Activated T-cell treated with anti-CD3 and anti-CD28 coated beads, Interleukin-2, amount 50 U/mL, for 72 hours (primary cell): ENCODE measurements at regions not wholly inside any gene's neighbourhood (a gene's known extent, or its start where the extent isn't known, plus 50 kb on each side); places are given as distances from the start of the nearest gene placed in this dataset.

Experiments used
- ATAC-seq, 2 donors: fragments of 150-1000 bp; cut with Tn5 transposase; replicated peaks in 1 of 2; 2 replicates each; pipeline ENCODE4 v1.10.0; 2021; ENCODE audit warnings: moderate library complexity in 2 of 2, mild to moderate bottlenecking in 1 of 2
- DNase-seq, 2 donors: peaks; one replicate each; pipeline ENCODE4 v3.0.0; 2021 to 2022; ENCODE audit warnings: mixed read lengths in 1 of 2
- H3K27ac Mint-ChIP-seq: one replicate; pipeline ENCODE4 v1.8.0; 2022; ENCODE audit warnings: mild to moderate bottlenecking, moderate library complexity, mixed read lengths
- H3K27me3 Mint-ChIP-seq: one replicate; pipeline ENCODE4 v1.8.0; 2022; ENCODE audit warnings: low read depth, mixed read lengths
- H3K36me3 Mint-ChIP-seq, 2 donors: one replicate each; pipeline ENCODE4 v1.8.0; 2022; ENCODE audit warnings: mixed read lengths in 2 of 2, mild to moderate bottlenecking in 1 of 2; ENCODE audit not compliant: insufficient read depth in 2 of 2
- H3K4me1 Mint-ChIP-seq: one replicate; pipeline ENCODE4 v1.8.0; 2022; ENCODE audit warnings: low read depth, mixed read lengths
- H3K4me3 Mint-ChIP-seq, 2 donors: one replicate each; pipeline ENCODE4 v1.8.0; 2022; ENCODE audit warnings: mild to moderate bottlenecking in 2 of 2, mixed read lengths in 2 of 2, moderate library complexity in 2 of 2
- H3K9me3 Mint-ChIP-seq, 2 donors: one replicate each; pipeline ENCODE4 v1.8.0; 2022; ENCODE audit warnings: mixed read lengths in 2 of 2

- Mint-ChIP-seq H3K4me3 (no peak overlapping the region), H3K27ac (no peak overlapping the region), H3K4me1 (no peaks in the 10 kb centered on the region), H3K9me3 (peaks cover 2 to 7% of the 10 kb centered on the region in 2 donors), H3K36me3 (no peaks in the 10 kb centered on the region), H3K27me3 (peaks cover 14% of the 10 kb centered on the region)
- ATAC-seq (no peak), DNase-seq (no peak)
Measured at GRCh38 chr1:37156646-37157045, 122.3 kb upstream of the GRIK3 start.

- Mint-ChIP-seq H3K4me1 (no peaks in the 10 kb centered on the region), H3K4me3 (no peak overlapping the region), H3K36me3 (no peaks in the 10 kb centered on the region), H3K27ac (no peak overlapping the region), H3K27me3 (peaks cover 5% of the 10 kb centered on the region), H3K9me3 (peaks cover 2 to 9% of the 10 kb centered on the region in 2 donors)
- ATAC-seq (no peak), DNase-seq (no peak)
Measured at GRCh38 chr1:37157634-37158033, 123.3 kb upstream of the GRIK3 start.

- Mint-ChIP-seq H3K4me3 (no peak overlapping the region), H3K27ac (no peak overlapping the region), H3K4me1 (no peaks in the 10 kb centered on the region)
Measured at GRCh38 chr1:37158113-37158749, 123.9 kb upstream of the GRIK3 start.

DNA sequence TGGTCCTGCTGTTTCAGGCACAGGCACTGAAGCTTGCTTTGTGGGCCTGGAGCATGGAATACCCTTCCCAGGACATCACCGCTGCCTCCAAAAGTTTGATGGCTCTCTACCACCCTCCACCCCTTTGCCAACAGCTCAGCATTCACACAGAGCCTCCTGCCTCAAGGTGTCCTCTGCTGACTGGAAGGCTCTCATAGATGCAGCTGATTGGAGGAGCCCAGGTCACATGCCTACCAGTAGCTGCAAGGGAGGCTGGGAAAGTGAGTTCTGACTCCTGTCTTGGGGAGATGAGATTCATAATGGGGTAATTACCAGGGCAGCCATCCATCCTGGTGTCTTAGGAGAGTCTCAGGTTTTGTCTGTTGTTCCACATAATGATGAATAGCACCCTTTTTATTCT lies 124.8 kb upstream of the GRIK3 start:
- DNase-seq = no peak
- H3K9me3 Mint-ChIP-seq = peaks cover 2 to 9% of the 10 kb centered on the region in 2 donors
- H3K36me3 Mint-ChIP-seq = no peaks in the 10 kb centered on the region
- ATAC-seq = no peak
- H3K27ac Mint-ChIP-seq = no peak overlapping the region
- no peak overlapping the region for H3K4me3 Mint-ChIP-seq
- no peaks in the 10 kb centered on the region for H3K4me1 Mint-ChIP-seq
- H3K27me3 Mint-ChIP-seq = peaks cover 5% of the 10 kb centered on the region

More at GRCh38 chr1:37158113-37158749, 123.9 kb upstream of the GRIK3 start:
- H3K9me3 Mint-ChIP-seq = peaks cover 2 to 9% of the 10 kb centered on the region in 2 donors
- H3K36me3 Mint-ChIP-seq = no peaks in the 10 kb centered on the region
- DNase-seq = no peak
- no peak for ATAC-seq
- H3K27me3 Mint-ChIP-seq = peaks cover 5% of the 10 kb centered on the region

DNA sequence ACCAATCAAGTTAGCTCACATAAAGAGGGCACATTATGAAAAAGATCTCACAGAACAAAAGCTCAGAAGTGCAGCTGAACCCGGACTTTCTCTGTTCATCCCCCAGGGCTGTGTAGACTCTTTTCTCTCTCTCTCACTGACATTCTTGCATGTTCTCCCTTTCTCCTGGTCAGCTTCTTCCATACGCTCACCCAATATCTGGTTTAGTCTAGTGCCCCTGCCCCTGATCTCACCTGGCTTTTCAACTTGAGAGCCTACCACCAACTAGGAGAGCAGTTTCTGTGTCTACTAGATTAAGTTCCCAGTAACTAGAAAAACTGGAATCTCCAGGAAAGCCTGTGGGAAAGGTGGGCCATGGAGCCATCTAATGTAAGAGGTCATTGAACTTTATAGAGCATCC lies 126.9 kb upstream of the GRIK3 start:
- no peak for DNase-seq
- Mint-ChIP-seq H3K4me1 (no peaks in the 10 kb centered on the region), H3K27me3 (no peaks in the 10 kb centered on the region), H3K36me3 (peaks cover 1 to 2% of the 10 kb centered on the region in 2 donors), H3K27ac (no peak overlapping the region), H3K4me3 (no peak overlapping the region), H3K9me3 (peaks cover 4 to 6% of the 10 kb centered on the region in 2 donors)
- no peak for ATAC-seq

- H3K9me3 Mint-ChIP-seq = peaks cover 4 to 6% of the 10 kb centered on the region in 2 donors
- H3K27me3 Mint-ChIP-seq = peaks cover 3% of the 10 kb centered on the region
- peaks cover 1 to 2% of the 10 kb centered on the region in 2 donors for H3K36me3 Mint-ChIP-seq
- no peak for DNase-seq
- H3K4me3 Mint-ChIP-seq = no peak overlapping the region
- no peaks in the 10 kb centered on the region for H3K4me1 Mint-ChIP-seq
- ATAC-seq = no peak
- H3K27ac Mint-ChIP-seq = no peak overlapping the region
Measured at GRCh38 chr1:37162059-37162458, 127.7 kb upstream of the GRIK3 start.

GRCh38 chr1:37166005-37166404 lies 131.7 kb upstream of the GRIK3 start:
- ATAC-seq (no peak), DNase-seq (no peak)
- peaks cover 1 to 2% of the 10 kb centered on the region in 2 donors for H3K36me3 Mint-ChIP-seq
- H3K27ac Mint-ChIP-seq = no peak overlapping the region
- no peaks in the 10 kb centered on the region for H3K4me1 Mint-ChIP-seq
- no peak overlapping the region for H3K4me3 Mint-ChIP-seq
- H3K9me3 Mint-ChIP-seq = peaks cover 2 to 12% of the 10 kb centered on the region in 2 donors
- H3K27me3 Mint-ChIP-seq = peaks cover 13% of the 10 kb centered on the region

DNA sequence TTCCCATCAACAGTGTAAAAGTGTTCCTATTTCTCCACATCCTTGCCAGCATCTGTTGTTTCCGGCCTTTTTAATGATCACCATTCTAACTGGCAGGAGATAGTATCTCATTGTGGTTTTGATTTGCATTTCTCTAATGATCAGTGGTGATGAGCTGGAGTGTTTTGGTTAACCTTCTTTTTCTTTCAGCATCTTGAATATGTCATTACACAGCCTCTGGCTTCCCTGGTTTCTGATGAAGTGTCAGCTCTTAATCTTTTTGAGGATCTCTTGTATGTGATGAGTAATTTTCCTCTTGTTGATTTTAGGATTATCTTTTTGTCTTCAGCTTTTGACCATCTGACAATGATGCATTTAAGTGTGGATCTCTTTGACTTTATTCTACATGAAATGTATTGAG lies 133.2 kb upstream of the GRIK3 start:
- no peak overlapping the region for H3K27ac Mint-ChIP-seq
- H3K4me3 Mint-ChIP-seq = no peak overlapping the region
- H3K4me1 Mint-ChIP-seq = no peaks in the 10 kb centered on the region
- H3K36me3 Mint-ChIP-seq = peaks cover 1 to 2% of the 10 kb centered on the region in 2 donors
- H3K9me3 Mint-ChIP-seq = peaks cover 2 to 8% of the 10 kb centered on the region in 2 donors
- H3K27me3 Mint-ChIP-seq = peaks cover 13% of the 10 kb centered on the region
- DNase-seq (no peak), ATAC-seq (no peak)

- Mint-ChIP-seq H3K4me1 (no peaks in the 10 kb centered on the region), H3K27me3 (peaks cover 13% of the 10 kb centered on the region), H3K4me3 (no peak overlapping the region), H3K27ac (no peak overlapping the region), H3K36me3 (peaks cover 1 to 2% of the 10 kb centered on the region in 2 donors), H3K9me3 (peaks cover 2 to 8% of the 10 kb centered on the region in 2 donors)
- no peak for ATAC-seq
- no peak for DNase-seq
Measured at GRCh38 chr1:37169241-37169640, 134.9 kb upstream of the GRIK3 start.

GRCh38 chr1:37169743-37170275 lies 135.5 kb upstream of the GRIK3 start:
- Mint-ChIP-seq H3K27ac (no peak overlapping the region), H3K27me3 (peaks cover 14% of the 10 kb centered on the region), H3K9me3 (peaks cover 2 to 8% of the 10 kb centered on the region in 2 donors), H3K36me3 (peaks cover 1 to 2% of the 10 kb centered on the region in 2 donors), H3K4me1 (no peaks in the 10 kb centered on the region), H3K4me3 (no peak overlapping the region)
- ATAC-seq (no peak), DNase-seq (no peak)

DNA sequence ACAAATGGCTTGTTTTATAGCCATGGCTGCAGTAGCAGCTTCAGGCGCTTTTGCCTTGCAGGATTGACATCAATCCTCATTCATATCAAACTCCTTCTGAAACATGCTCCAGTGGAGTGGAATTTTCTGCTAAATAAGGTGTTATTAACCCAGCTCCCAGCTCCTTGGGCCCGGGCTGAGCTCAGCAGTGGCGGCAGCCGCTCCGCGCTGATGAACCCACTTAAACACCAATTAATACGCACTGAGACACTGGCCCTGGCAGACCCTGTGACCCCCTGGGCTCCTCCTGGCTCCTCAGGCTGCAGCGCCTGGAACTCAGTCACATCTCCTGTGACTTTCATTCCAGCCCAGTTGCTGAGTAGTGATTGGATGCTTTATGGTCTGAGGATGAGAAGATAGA lies 137.4 kb upstream of the GRIK3 start:
- Mint-ChIP-seq H3K9me3 (peaks cover 0 to 6% of the 10 kb centered on the region in 2 donors), H3K27me3 (peaks cover 33% of the 10 kb centered on the region), H3K36me3 (no peaks in the 10 kb centered on the region), H3K4me1 (no peaks in the 10 kb centered on the region), H3K27ac (no peak overlapping the region), H3K4me3 (no peak overlapping the region)
- DNase-seq = no peak
- no peak for ATAC-seq

GRCh38 chr1:37174341-37174740 lies 140.0 kb upstream of the GRIK3 start:
- peaks cover 22% of the 10 kb centered on the region for H3K27me3 Mint-ChIP-seq
- no peak for ATAC-seq
- DNase-seq = no peak
- no peak overlapping the region for H3K27ac Mint-ChIP-seq
- no peaks in the 10 kb centered on the region for H3K4me1 Mint-ChIP-seq
- no peaks in the 10 kb centered on the region for H3K36me3 Mint-ChIP-seq
- peaks cover 0 to 1% of the 10 kb centered on the region in 2 donors for H3K9me3 Mint-ChIP-seq
- H3K4me3 Mint-ChIP-seq = no peak overlapping the region

- Mint-ChIP-seq H3K9me3 (no peaks in the 10 kb centered on the region), H3K4me1 (no peaks in the 10 kb centered on the region), H3K4me3 (no peak overlapping the region), H3K27ac (no peak overlapping the region), H3K27me3 (peaks cover 24% of the 10 kb centered on the region), H3K36me3 (no peaks in the 10 kb centered on the region)
- no peak for ATAC-seq
- no peak for DNase-seq
Measured at GRCh38 chr1:37174876-37175275, 140.6 kb upstream of the GRIK3 start.

DNA sequence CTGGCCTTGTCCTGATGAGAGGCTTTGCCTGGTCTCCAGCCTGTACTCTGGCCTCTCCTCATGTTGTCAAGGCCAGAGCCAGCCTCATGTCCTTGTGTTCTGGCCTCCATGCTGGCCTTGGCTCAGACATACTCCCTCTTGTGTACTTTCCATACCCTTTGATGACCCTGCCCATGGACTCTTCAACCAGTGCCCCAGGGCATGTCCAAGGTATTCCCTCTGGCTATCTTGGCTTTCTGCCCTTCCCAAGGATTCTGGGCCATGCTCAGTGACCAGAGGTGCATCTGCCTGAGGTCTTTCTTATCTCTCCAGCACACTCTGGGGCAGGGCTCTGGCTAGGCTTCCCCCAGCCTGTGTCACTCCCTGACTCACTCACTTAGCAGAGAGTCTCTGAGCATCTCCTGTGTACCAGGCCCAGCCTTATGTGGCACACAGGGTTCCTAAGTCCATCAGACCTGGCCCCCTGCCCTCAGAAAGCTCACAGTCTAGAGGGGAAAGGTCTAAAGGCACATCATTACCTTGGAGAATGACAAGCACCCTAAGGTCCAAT lies 141.4 kb upstream of the GRIK3 start:
- H3K9me3 Mint-ChIP-seq = no peaks in the 10 kb centered on the region
- no peaks in the 10 kb centered on the region for H3K4me1 Mint-ChIP-seq
- H3K36me3 Mint-ChIP-seq = no peaks in the 10 kb centered on the region
- H3K27me3 Mint-ChIP-seq = peaks cover 30% of the 10 kb centered on the region
- no peak overlapping the region for H3K27ac Mint-ChIP-seq
- DNase-seq = no peak
- ATAC-seq = no peak
- no peak overlapping the region for H3K4me3 Mint-ChIP-seq
